ACHN (cell line): ENCODE measurements at regions not wholly inside any gene's neighbourhood (a gene's known extent, or its start where the extent isn't known, plus 50 kb on each side); places are given as distances from the start of the nearest gene placed in this dataset.
"Not testable (repeated sequence)": the region's sequence is repeated elsewhere in the genome, so short reads cannot be mapped to it uniquely, and the experiment has no call there.

Source experiments
- DNase-seq: peaks from one replicate; pipeline ENCODE4 v3.0.0-alpha.2; 2015
- in situ Hi-C: cut with HindIII; loops from 2 replicates; pipeline ENCODE4 v1.10.0; 2017; ENCODE audit warnings: low sequenced_read_pairs, low pct_ligation_motif_present, low pct_unique_long_range_greater_than_20kb

- in situ Hi-C loops, result no loop called here
- no peak for DNase-seq
These were observed 443.4 kb upstream of the MMS22L start for GRCh38 chr6:97726378-97726777.

GRCh38 chr6:97732045-97732444 is 449.0 kb upstream of the MMS22L start:
- in situ Hi-C loops, result no loop called here
- no peak for DNase-seq

GRCh38 chr6:97757575-97757974 is 474.6 kb upstream of the MMS22L start:
- in situ Hi-C loops, result no loop called here
- no peak for DNase-seq

- no peak for DNase-seq
- in situ Hi-C loops, result no loop called here
These were observed 482.4 kb upstream of the MMS22L start for GRCh38 chr6:97765461-97765860.

GRCh38 chr6:97771372-97771771 is 488.4 kb upstream of the MMS22L start:
- in situ Hi-C loops, result no loop called here
- no peak for DNase-seq

- in situ Hi-C loops, result no loop called here
- DNase-seq, result no peak
These were observed 492.0 kb upstream of the MMS22L start for GRCh38 chr6:97775012-97775411.

- no peak for DNase-seq
- in situ Hi-C loops, result no loop called here
These were observed 495.4 kb upstream of the MMS22L start for GRCh38 chr6:97778290-97779038.

GRCh38 chr6:97779039-97779766 is 496.2 kb upstream of the MMS22L start:
- in situ Hi-C loops, DNase-seq: not testable (repeated sequence)

GRCh38 chr6:97790926-97791590 is 508.0 kb upstream of the MMS22L start:
- in situ Hi-C loops, result no loop called here
- no peak for DNase-seq

GRCh38 chr6:97805596-97805995 is 522.6 kb upstream of the MMS22L start:
- in situ Hi-C loops, result no loop called here
- DNase-seq, result no peak

GRCh38 chr6:97812940-97813339 is 529.9 kb upstream of the MMS22L start:
- no peak for DNase-seq
- in situ Hi-C loops, result no loop called here

GRCh38 chr6:97813889-97814567 is 531.0 kb upstream of the MMS22L start:
- no peak for DNase-seq
- in situ Hi-C loops, result no loop called here

- in situ Hi-C loops, result no loop called here
- no peak for DNase-seq
These were observed 532.3 kb upstream of the MMS22L start for GRCh38 chr6:97815301-97815812.

GRCh38 chr6:97816526-97816925 is 533.5 kb upstream of the MMS22L start:
- no peak for DNase-seq

GRCh38 chr6:97819710-97820109 is 536.7 kb upstream of the MMS22L start:
- in situ Hi-C loops, result no loop called here
- DNase-seq, result no peak

More at GRCh38 chr6:97816526-97816925, 533.5 kb upstream of the MMS22L start:
- in situ Hi-C loops, result no loop called here

GRCh38 chr6:97820400-97820799 is 537.4 kb upstream of the MMS22L start:
- no peak for DNase-seq
- in situ Hi-C loops, result no loop called here

GRCh38 chr6:97822632-97823031 is 539.6 kb upstream of the MMS22L start:
- no peak for DNase-seq
- in situ Hi-C loops, result no loop called here

- no peak for DNase-seq
- in situ Hi-C loops, result no loop called here
These were observed 558.7 kb upstream of the MMS22L start for GRCh38 chr6:97841763-97842162.

GRCh38 chr6:97842521-97842920 is 559.5 kb upstream of the MMS22L start:
- in situ Hi-C loops, result no loop called here

More at GRCh38 chr6:97842521-97842920, 559.5 kb upstream of the MMS22L start:
- DNase-seq, result no peak
